Stimulated activated CD8-positive, alpha-beta memory T cell treated with anti-CD3 and anti-CD28 coated beads, Interleukin-15, amount 100 ng/mL, for 48 hours (primary cell): ENCODE measurements at regions not wholly inside any gene's neighbourhood (a gene's known extent, or its start where the extent isn't known, plus 50 kb on each side); places are given as distances from the start of the nearest gene placed in this dataset.

Experiments
- DNase-seq, 2 donors: peaks; one replicate each; pipeline ENCODE4 v3.0.0-alpha.2; 2020; ENCODE audit warnings: low read depth in 2 of 2

GRCh38 chr10:121032460-121032859 lies 181.3 kb downstream of the WDR11 start:
- DNase-seq: no peak

GRCh38 chr10:121033366-121033765 lies 182.2 kb downstream of the WDR11 start:
- no peak for DNase-seq

- DNase-seq: no peak
Measured at GRCh38 chr10:121036431-121036830, 185.3 kb downstream of the WDR11 start.

- DNase-seq: no peak
Measured at GRCh38 chr10:121041499-121041898, 190.3 kb downstream of the WDR11 start.

GRCh38 chr10:121041906-121042305 lies 190.7 kb downstream of the WDR11 start:
- DNase-seq: no peak

- DNase-seq: no peak
Measured at GRCh38 chr10:121042342-121042741, 191.2 kb downstream of the WDR11 start.

- no peak for DNase-seq
Measured at GRCh38 chr10:121043124-121043849, 192.1 kb downstream of the WDR11 start.

GRCh38 chr10:121048749-121049148 lies 197.6 kb downstream of the WDR11 start:
- no peak for DNase-seq

- DNase-seq: no peak
Measured at GRCh38 chr10:121049489-121049888, 198.3 kb downstream of the WDR11 start.

- no peak for DNase-seq
Measured at GRCh38 chr10:121049923-121050322, 198.8 kb downstream of the WDR11 start.

- no peak for DNase-seq
Measured at GRCh38 chr10:121051171-121051570, 200.0 kb downstream of the WDR11 start.

- no peak for DNase-seq
Measured at GRCh38 chr10:121051696-121052279, 200.6 kb downstream of the WDR11 start.

- no peak for DNase-seq
Measured at GRCh38 chr10:121053151-121053550, 202.0 kb downstream of the WDR11 start.

- no peak for DNase-seq
Measured at GRCh38 chr10:121054874-121055273, 203.7 kb downstream of the WDR11 start.

- DNase-seq: no peak
Measured at GRCh38 chr10:121057269-121057668, 206.1 kb downstream of the WDR11 start.

- DNase-seq: no peak
Measured at GRCh38 chr10:121058082-121058481, 206.9 kb downstream of the WDR11 start.

GRCh38 chr10:121059351-121059750 lies 208.2 kb downstream of the WDR11 start:
- DNase-seq: no peak

GRCh38 chr10:121062115-121062514 lies 211.0 kb downstream of the WDR11 start:
- DNase-seq: no peak

- DNase-seq: no peak
Measured at GRCh38 chr10:121063744-121064143, 212.6 kb downstream of the WDR11 start.

GRCh38 chr10:121064491-121064890 lies 213.3 kb downstream of the WDR11 start:
- no peak for DNase-seq

GRCh38 chr10:121065330-121065729 lies 214.2 kb downstream of the WDR11 start:
- no peak for DNase-seq

- DNase-seq: peak in 1 of 2 donors; percentile 0
Measured at GRCh38 chr10:121069061-121069850, 218.1 kb downstream of the WDR11 start.
